ENCODE measurements at regions not wholly inside any gene's neighbourhood (a gene's known extent, or its start where the extent isn't known, plus 50 kb on each side); places are given as distances from the start of the nearest gene placed in this dataset.

GRCh38 chr11:26777372-26777808 is 55.5 kb upstream of the SLC5A12 start:
- Histone ChIP-seq H3K27ac (peak overlapping the region in 1 of 4 donors; percentile 3), H3K9me3 (no peaks in the 10 kb centered on the region), H3K4me3 (no peak overlapping the region), H3K27me3 (no peaks in the 10 kb centered on the region), H3K36me3 (no peaks in the 10 kb centered on the region), H3K4me1 (peaks cover 0 to 19% (median 18%) of the 10 kb centered on the region in 4 donors)
- intact Hi-C loops (cut with DNase I): no loop called here
- DNase-seq: no peak
- TF ChIP-seq, protein P1, sequence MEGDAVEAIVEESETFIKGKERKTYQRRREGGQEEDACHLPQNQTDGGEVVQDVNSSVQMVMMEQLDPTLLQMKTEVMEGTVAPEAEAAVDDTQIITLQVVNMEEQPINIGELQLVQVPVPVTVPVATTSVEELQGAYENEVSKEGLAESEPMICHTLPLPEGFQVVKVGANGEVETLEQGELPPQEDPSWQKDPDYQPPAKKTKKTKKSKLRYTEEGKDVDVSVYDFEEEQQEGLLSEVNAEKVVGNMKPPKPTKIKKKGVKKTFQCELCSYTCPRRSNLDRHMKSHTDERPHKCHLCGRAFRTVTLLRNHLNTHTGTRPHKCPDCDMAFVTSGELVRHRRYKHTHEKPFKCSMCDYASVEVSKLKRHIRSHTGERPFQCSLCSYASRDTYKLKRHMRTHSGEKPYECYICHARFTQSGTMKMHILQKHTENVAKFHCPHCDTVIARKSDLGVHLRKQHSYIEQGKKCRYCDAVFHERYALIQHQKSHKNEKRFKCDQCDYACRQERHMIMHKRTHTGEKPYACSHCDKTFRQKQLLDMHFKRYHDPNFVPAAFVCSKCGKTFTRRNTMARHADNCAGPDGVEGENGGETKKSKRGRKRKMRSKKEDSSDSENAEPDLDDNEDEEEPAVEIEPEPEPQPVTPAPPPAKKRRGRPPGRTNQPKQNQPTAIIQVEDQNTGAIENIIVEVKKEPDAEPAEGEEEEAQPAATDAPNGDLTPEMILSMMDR (IDR thresholded peaks at IDR 0.05): no peak
- TF ChIP-seq POLR2A (IDR thresholded peaks at IDR 0.05): no peak
- no peak for TF ChIP-seq EP300 (IDR thresholded peaks at IDR 0.05)
- TF ChIP-seq POLR2AphosphoS5 (IDR thresholded peaks at IDR 0.05): no peak
- WGBS, 2 donors: 72 to 82% methylated on average over 5 of the region's 5 CpGs

DNA sequence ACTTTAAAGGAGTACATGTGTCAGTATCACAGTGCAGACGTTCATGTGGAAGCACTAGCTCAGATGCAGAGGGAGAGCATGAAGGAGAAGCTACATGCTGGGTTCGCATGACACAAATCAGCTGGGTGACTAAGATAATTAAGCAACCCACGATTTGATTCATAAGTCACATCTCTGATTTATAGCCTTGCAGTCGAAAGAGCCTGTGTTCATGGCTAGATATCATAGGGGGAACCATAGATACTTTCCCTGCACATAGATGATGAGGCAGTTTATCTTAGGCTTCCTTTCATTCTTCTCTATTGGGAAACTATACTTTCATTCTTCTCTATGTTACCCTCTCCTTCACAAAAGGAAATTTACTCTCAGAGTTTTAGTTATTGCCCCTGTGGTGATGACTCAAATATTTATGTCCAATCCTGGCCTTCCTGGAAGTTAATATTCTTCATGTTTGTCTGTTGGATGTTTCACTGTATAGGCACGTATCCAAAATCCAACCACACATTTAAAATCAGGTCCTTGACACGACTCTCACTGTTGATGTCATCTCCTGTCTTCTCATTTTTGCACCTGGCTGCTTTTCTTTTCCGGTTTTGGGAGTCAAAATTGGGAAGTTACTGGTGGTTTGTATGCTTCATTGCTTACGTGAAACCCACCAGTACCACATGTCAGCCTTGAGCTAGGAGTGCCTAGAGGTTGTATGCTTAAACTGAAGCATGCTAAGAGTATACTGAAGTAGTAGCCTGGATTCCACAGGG is 56.3 kb upstream of the SLC5A12 start:
- DNase-seq: no peak
- Histone ChIP-seq H3K27me3 (no peaks in the 10 kb centered on the region), H3K4me1 (peaks cover 0 to 19% (median 18%) of the 10 kb centered on the region in 4 donors), H3K4me3 (no peak overlapping the region), H3K27ac (peak overlapping the region in 1 of 4 donors; percentile 3), H3K36me3 (no peaks in the 10 kb centered on the region), H3K9me3 (no peaks in the 10 kb centered on the region)
- TF ChIP-seq, protein P1 (IDR thresholded peaks at IDR 0.05): no peak
- TF ChIP-seq POLR2A (IDR thresholded peaks at IDR 0.05) (no peak), EP300 (IDR thresholded peaks at IDR 0.05) (no peak), POLR2AphosphoS5 (IDR thresholded peaks at IDR 0.05) (no peak)
- intact Hi-C loops (cut with DNase I): no loop called here
- WGBS, 2 donors: 63 to 69% methylated on average over 8 of the region's 8 CpGs

DNA sequence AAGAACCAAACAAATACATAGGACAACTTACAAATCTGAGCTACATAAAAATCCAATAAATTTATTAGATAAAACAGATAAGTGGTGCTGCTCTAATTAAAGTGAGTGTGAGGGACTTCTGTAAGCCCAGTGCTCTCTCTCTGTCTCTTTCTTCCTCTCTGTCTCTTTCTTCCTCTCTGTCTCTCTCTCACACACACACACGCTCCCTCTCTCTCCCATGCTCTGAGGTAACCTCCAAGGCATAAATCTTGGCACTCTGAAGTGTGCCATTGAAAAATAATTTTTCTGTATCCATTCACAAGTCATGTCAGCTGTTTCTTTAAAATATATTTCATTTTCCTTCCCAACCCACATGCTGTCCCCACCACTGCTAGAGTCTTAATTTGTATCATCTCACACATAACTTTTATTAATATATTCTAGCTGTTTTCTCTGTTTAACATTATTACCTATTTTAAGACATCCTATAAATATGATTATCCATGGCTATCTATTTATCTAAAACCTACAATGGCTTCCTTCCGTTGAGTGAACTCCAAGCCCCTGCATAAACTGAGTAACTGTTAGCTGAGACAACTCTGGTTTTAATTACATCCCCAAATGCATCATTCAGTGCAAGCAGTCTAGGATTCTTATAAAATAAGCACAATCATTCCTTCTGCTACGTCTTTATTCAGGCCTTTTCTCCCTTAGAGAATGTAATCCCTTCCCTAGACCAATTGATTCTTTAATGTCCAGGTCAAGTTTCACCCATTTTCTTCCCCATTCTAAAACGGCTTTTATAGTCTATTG is 57.4 kb upstream of the SLC5A12 start:
- TF ChIP-seq EP300 (IDR thresholded peaks at IDR 0.05): no peak
- no peak for TF ChIP-seq POLR2A (IDR thresholded peaks at IDR 0.05)
- no peak for TF ChIP-seq POLR2AphosphoS5 (IDR thresholded peaks at IDR 0.05)
- TF ChIP-seq, protein P1 (IDR thresholded peaks at IDR 0.05): no peak
- intact Hi-C loops (cut with DNase I): no loop called here
- Histone ChIP-seq H3K9me3 (peaks cover 0 to 4% (median 2%) of the 10 kb centered on the region in 4 donors), H3K27me3 (no peaks in the 10 kb centered on the region), H3K4me1 (peaks cover 0 to 19% (median 18%) of the 10 kb centered on the region in 4 donors), H3K27ac (no peak overlapping the region), H3K4me3 (no peak overlapping the region), H3K36me3 (no peaks in the 10 kb centered on the region)
- 84% methylated on average over 4 of the region's 4 CpGs for WGBS, 2 donors
- no peak for DNase-seq

DNA sequence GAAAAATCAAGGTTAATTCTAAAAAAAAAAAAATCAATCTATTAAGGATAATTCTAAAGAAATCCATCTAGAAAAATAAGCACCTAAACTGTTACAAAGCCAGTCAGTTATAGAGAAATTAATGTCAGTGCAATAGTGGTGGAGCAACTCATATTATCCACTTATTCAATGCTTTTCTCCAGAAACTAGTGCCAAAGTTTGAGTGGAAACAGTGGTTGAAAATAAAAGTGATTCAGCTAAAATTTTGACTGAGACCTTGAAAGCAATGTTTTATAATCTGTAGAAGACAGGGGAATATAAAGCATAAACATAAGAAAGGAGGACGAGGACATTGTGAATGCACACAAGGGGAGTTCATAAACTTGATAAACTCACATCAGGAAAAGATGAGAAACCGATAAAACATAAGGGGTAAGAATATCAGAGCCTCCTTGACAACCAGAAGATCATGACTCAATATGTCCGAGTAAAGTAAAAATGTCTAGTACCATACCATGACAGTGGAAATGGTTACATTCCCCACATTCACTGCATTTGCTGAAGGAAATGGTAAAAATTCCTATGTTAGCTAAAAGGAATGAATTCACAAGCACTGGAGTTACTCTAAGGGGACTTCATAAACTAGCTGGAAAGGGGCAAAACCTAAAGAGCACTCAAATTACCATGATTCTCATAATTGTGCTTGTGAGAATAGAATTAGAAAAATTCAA is 58.7 kb upstream of the SLC5A12 start:
- peaks cover 0 to 19% (median 18%) of the 10 kb centered on the region in 4 donors for H3K4me1 ChIP-seq
- 84 to 85% methylated on average over 3 of the region's 3 CpGs for WGBS, 2 donors
- H3K4me3 ChIP-seq: no peak overlapping the region
- no peaks in the 10 kb centered on the region for H3K27me3 ChIP-seq
- no peak for DNase-seq
- no peak overlapping the region for H3K27ac ChIP-seq
- TF ChIP-seq POLR2AphosphoS5 (IDR thresholded peaks at IDR 0.05): no peak
- no peak for TF ChIP-seq POLR2A (IDR thresholded peaks at IDR 0.05)
- no peaks in the 10 kb centered on the region for H3K36me3 ChIP-seq
- H3K9me3 ChIP-seq: peaks cover 0 to 8% (median 2%) of the 10 kb centered on the region in 4 donors
- intact Hi-C loops (cut with DNase I): no loop called here
